H1 (cell line): ENCODE measurements at regions not wholly inside any gene's neighbourhood (a gene's known extent, or its start where the extent isn't known, plus 50 kb on each side); places are given as distances from the start of the nearest gene placed in this dataset.

Experiments
- CTCF ChIA-PET: fragments of 300-600 bp; sonication (Branson Sonifier 250); formaldehyde crosslinking; loops from one replicate; lab custom pipeline; 2021; ENCODE audit not compliant: partially characterized antibody; lab: Charles Lee
- POLR2A ChIA-PET: fragments of 300-600 bp; sonication (Branson Sonifier 250); formaldehyde crosslinking; loops from one replicate; lab custom pipeline; 2021; ENCODE audit warnings: inconsistent platforms; ENCODE audit not compliant: partially characterized antibody; lab: Charles Lee
- DNase-seq, 2 experiments: peaks; one replicate each; pipeline versions ENCODE4 v3.0.0 to v3.0.0-alpha.2; 2010 to 2022; ENCODE audit warnings: low spot score in 2 of 2, low read depth in 1 of 2, mixed read lengths in 1 of 2
- FAIRE-seq: peaks from 2 replicates; lab custom pipeline; 2011; peaks lifted over from hg19 to GRCh38; lab: Jason Lieb, UNC
- H2AFZ ChIP-seq: 2 replicates; pipeline ENCODE4 v1.8.1; 2012; ENCODE audit warnings: low read length, inconsistent platforms
- H2AK5ac ChIP-seq: 2 replicates; pipeline ENCODE4 v1.6.1; 2013; ENCODE audit warnings: low read depth, low read length
- H2BK120ac ChIP-seq: replicated peaks from 2 replicates; pipeline ENCODE3; 2013; ENCODE audit warnings: low read depth, low read length, inconsistent platforms
- H2BK12ac ChIP-seq: 2 replicates; pipeline ENCODE4 v1.6.1; 2013; ENCODE audit warnings: low read depth, low read length
- H2BK15ac ChIP-seq: 2 replicates; pipeline ENCODE4 v1.6.1; 2013; ENCODE audit warnings: low read length
- H2BK20ac ChIP-seq: 2 replicates; pipeline ENCODE4 v1.6.1; 2013; ENCODE audit warnings: low read length
- H2BK5ac ChIP-seq: 2 replicates; pipeline ENCODE4 v1.6.1; 2013; ENCODE audit warnings: low read depth, low read length
- H3K14ac ChIP-seq: 2 replicates; pipeline ENCODE4 v1.6.1; 2013; ENCODE audit warnings: inconsistent platforms; ENCODE audit not compliant: insufficient read length
- H3K18ac ChIP-seq: 2 replicates; pipeline ENCODE4 v1.6.1; 2013; ENCODE audit warnings: low read length; ENCODE audit errors: extremely low read depth
- H3K23ac ChIP-seq: 2 replicates; pipeline ENCODE4 v1.6.1; 2013; ENCODE audit warnings: inconsistent platforms; ENCODE audit not compliant: insufficient read length
- H3K23me2 ChIP-seq: 2 replicates; pipeline ENCODE4 v1.6.1; 2013; ENCODE audit warnings: low read depth, low read length
- H3K27ac ChIP-seq: 2 replicates; pipeline ENCODE4 v1.6.1; 2011; ENCODE audit warnings: low read depth, low read length, inconsistent platforms
- H3K27me3 ChIP-seq, 4 experiments: replicated peaks in 1 of 4; 1 replicate in 1 of 4; 2 replicates in 3 of 4; pipeline versions ENCODE4 v1.6.1 to v1.8.1; 2011 to 2013; ENCODE audit warnings: low read length in 3 of 4, mild to moderate bottlenecking in 3 of 4, inconsistent platforms in 2 of 4, mixed read lengths in 2 of 4, moderate library complexity in 1 of 4; ENCODE audit not compliant: control insufficient read depth in 3 of 4, insufficient read depth in 3 of 4; ENCODE audit errors: extremely low read depth in 1 of 4
- H3K36me3 ChIP-seq, 4 experiments: 2 replicates each; pipeline versions ENCODE4 v1.6.1 to v1.8.1; 2011 to 2013; ENCODE audit warnings: mild to moderate bottlenecking in 4 of 4, low read length in 3 of 4, moderate library complexity in 2 of 4, control low read depth in 1 of 4, inconsistent platforms in 1 of 4; ENCODE audit not compliant: insufficient read depth in 4 of 4, control insufficient read depth in 2 of 4
- H3K4ac ChIP-seq: replicated peaks from 2 replicates; pipeline ENCODE3; 2013; ENCODE audit warnings: low read length, low read depth, mixed read lengths, inconsistent platforms; ENCODE audit not compliant: insufficient read length
- H3K4me1 ChIP-seq, 4 experiments: replicated peaks in 1 of 4; 1 replicate in 1 of 4; 2 replicates in 3 of 4; pipeline versions ENCODE4 v1.6.1 to v1.8.1; 2011 to 2013; ENCODE audit warnings: low read length in 3 of 4, inconsistent platforms in 2 of 4, mixed read lengths in 1 of 4; ENCODE audit not compliant: insufficient read depth in 4 of 4, control insufficient read depth in 3 of 4
- H3K4me2 ChIP-seq, 2 experiments: 2 replicates each; pipeline versions ENCODE4 v1.6.1 to v1.8.1; 2011 to 2013; ENCODE audit warnings: low read depth in 2 of 2, low read length in 2 of 2, control low read depth in 1 of 2, inconsistent platforms in 1 of 2, mild to moderate bottlenecking in 1 of 2; ENCODE audit not compliant: insufficient read depth in 1 of 2
- H3K4me3 ChIP-seq, 4 experiments: fragments of 200-600, 300-600 bp in 1 of 4; sonication (generic), shearing (Covaris generic), sonication (Bioruptor Twin) in 1 of 4; 2 replicates each; pipeline versions ENCODE4 v1.5.1 to v1.8.1; 2011 to 2016; ENCODE audit warnings: low read length in 4 of 4, low read depth in 3 of 4, control low read depth in 2 of 4, inconsistent platforms in 2 of 4, mild to moderate bottlenecking in 2 of 4, mixed read lengths in 1 of 4, moderate library complexity in 1 of 4; ENCODE audit not compliant: insufficient read depth in 2 of 4; ENCODE audit errors: extremely low read depth in 1 of 4
- H3K56ac ChIP-seq: replicated peaks from 2 replicates; pipeline ENCODE3; 2013; ENCODE audit warnings: low read depth, mild to moderate bottlenecking, mixed read lengths, low read length, inconsistent platforms; ENCODE audit not compliant: insufficient read length
- H3K79me1 ChIP-seq: 2 replicates; pipeline ENCODE4 v1.6.1; 2013; ENCODE audit warnings: low read depth, low read length, control low read depth
- H3K79me2 ChIP-seq, 2 experiments: 2 replicates each; pipeline versions ENCODE4 v1.6.1 to v1.8.1; 2012 to 2013; ENCODE audit warnings: low read length in 2 of 2, mild to moderate bottlenecking in 2 of 2, inconsistent platforms in 1 of 2; ENCODE audit not compliant: insufficient read depth in 2 of 2, control insufficient read depth in 1 of 2
- H3K9ac ChIP-seq, 4 experiments: replicated peaks in 1 of 4; 1 replicate in 1 of 4; 2 replicates in 3 of 4; pipeline versions ENCODE4 v1.6.1 to v1.8.1; 2011 to 2013; ENCODE audit warnings: low read depth in 3 of 4, low read length in 3 of 4, control low read depth in 2 of 4, mild to moderate bottlenecking in 2 of 4, moderate library complexity in 2 of 4, inconsistent platforms in 1 of 4; ENCODE audit errors: extremely low read depth in 1 of 4
- H3K9me3 ChIP-seq, 2 experiments: 2 replicates each; pipeline versions ENCODE4 v1.6.1 to v1.8.1; 2012 to 2013; ENCODE audit warnings: mild to moderate bottlenecking in 2 of 2, moderate library complexity in 2 of 2, control low read depth in 1 of 2, inconsistent platforms in 1 of 2, low read depth in 1 of 2, low read length in 1 of 2, mixed read lengths in 1 of 2; ENCODE audit not compliant: insufficient read depth in 2 of 2
- H4K20me1 ChIP-seq, 2 experiments: replicated peaks in 1 of 2; 2 replicates each; pipeline versions ENCODE3 to v1.8.1; 2011 to 2013; ENCODE audit warnings: inconsistent platforms in 2 of 2, low read length in 2 of 2, mild to moderate bottlenecking in 1 of 2; ENCODE audit not compliant: insufficient read depth in 2 of 2, control insufficient read depth in 1 of 2
- H4K5ac ChIP-seq: 2 replicates; pipeline ENCODE4 v1.6.1; 2013; ENCODE audit warnings: low read length, low read depth, mixed read lengths, inconsistent platforms; ENCODE audit not compliant: insufficient read length
- H4K8ac ChIP-seq: 2 replicates; pipeline ENCODE4 v1.8.0; 2013; ENCODE audit warnings: mild to moderate bottlenecking, moderate library complexity, low read length, inconsistent platforms; ENCODE audit not compliant: insufficient read depth; ENCODE audit errors: extremely low read depth
- H4K91ac ChIP-seq: replicated peaks from 2 replicates; pipeline ENCODE3; 2013; ENCODE audit warnings: low read length, mixed read lengths, inconsistent platforms; ENCODE audit not compliant: insufficient read length
- ATF2 ChIP-seq: IDR thresholded peaks from 2 replicates; pipeline ENCODE4 v1.6.1; 2012; ENCODE audit warnings: low read length, inconsistent platforms
- CTBP2 ChIP-seq: IDR thresholded peaks from 2 replicates; pipeline ENCODE4 v1.7.0; 2011; ENCODE audit warnings: borderline replicate concordance, mild to moderate bottlenecking, moderate library complexity, mixed read lengths, low read length; ENCODE audit not compliant: insufficient read depth, insufficient read length
- HDAC2 ChIP-seq, 2 experiments: fragments of 300-600 bp in 1 of 2; sonication (generic) in 1 of 2; IDR thresholded peaks; 2 replicates each; pipeline ENCODE4 v1.6.1; 2011 to 2012; ENCODE audit warnings: low read depth in 2 of 2, low read length in 2 of 2, mild to moderate bottlenecking in 2 of 2, moderate library complexity in 2 of 2, borderline replicate concordance in 1 of 2, inconsistent platforms in 1 of 2
- KDM1A ChIP-seq: fragments of 200-600, 300-600 bp; sonication (generic); IDR thresholded peaks from 2 replicates; pipeline ENCODE4 v1.7.1; 2016; ENCODE audit warnings: mild to moderate bottlenecking, low read length, borderline replicate concordance
- POLR2AphosphoS5 ChIP-seq: IDR thresholded peaks from 2 replicates; pipeline ENCODE4 v1.6.1; 2011; ENCODE audit warnings: low read depth, low read length
- POU5F1 ChIP-seq: IDR thresholded peaks from 2 replicates; pipeline ENCODE4 v1.6.1; 2011; ENCODE audit warnings: low read depth, mild to moderate bottlenecking, low read length, moderate library complexity
- RXRA ChIP-seq: IDR thresholded peaks from 2 replicates; pipeline ENCODE4 v1.6.1; 2011; ENCODE audit warnings: low read depth, mild to moderate bottlenecking, low read length, moderate library complexity; ENCODE audit not compliant: insufficient read depth
- TBP ChIP-seq: IDR thresholded peaks from 2 replicates; pipeline ENCODE4 v1.6.1; 2011; ENCODE audit warnings: low read depth, low read length, improper control_type of control experiment
- WGBS, 2 experiments: shearing (Covaris generic) in 1 of 2; methylation state at CpG; one replicate each; pipeline versions ENCODE4 v1.1.6 to v1.1.7; 2013 to 2015; ENCODE audit warnings: low lambda C conversion rate in 2 of 2, mixed read lengths in 2 of 2, inconsistent platforms in 1 of 2, low coverage in 1 of 2, missing lambda C conversion rate in 1 of 2; ENCODE audit not compliant: insufficient replicate concordance in 2 of 2, insufficient coverage in 1 of 2, insufficient read length in 1 of 2; ENCODE audit errors: extremely low coverage in 1 of 2, missing lambda C conversion rate in 1 of 2; 5-methylcytosine and 5-hydroxymethylcytosine counted together

- H3K23ac ChIP-seq, result no peak overlapping the region
- no peak overlapping the region for H2BK15ac ChIP-seq
- 92% methylated on average over 3 of the region's 3 CpGs; no CpG with 5 or more reads in 1 of the 2 experiments for WGBS, 2 experiments
- H3K4me1 ChIP-seq, result no peaks in the 10 kb centered on the region
- no peak for FAIRE-seq
- no peak overlapping the region for H2BK120ac ChIP-seq
- no peaks in the 10 kb centered on the region; a peak in 1 of 4 replicates for H3K9me3 ChIP-seq
- H3K9ac ChIP-seq, result peak overlapping the region in 1 of 4 experiments; percentile 34; a peak in 1 of 7 replicates
- no peak overlapping the region for H3K18ac ChIP-seq
- H3K79me2 ChIP-seq, result no peaks in the 10 kb centered on the region
- no peak overlapping the region for H3K4ac ChIP-seq
- H4K91ac ChIP-seq, result no peak overlapping the region
- POLR2A ChIA-PET, result no interaction called here
- CTCF ChIA-PET, result interaction anchor here (0.7 to 2.7 kb wide), 4 partner anchors 9 to 54 kb away, joined by 3 to 10 read pairs (median 8); no protein-coding TSS in a partner anchor
- no peaks in the 10 kb centered on the region for H3K23me2 ChIP-seq
- H2AK5ac ChIP-seq, result no peak overlapping the region
- no peak overlapping the region for H4K8ac ChIP-seq
- no peak overlapping the region for H2BK20ac ChIP-seq
- no peak for DNase-seq
- no peak overlapping the region for H3K14ac ChIP-seq
- H3K36me3 ChIP-seq, result no peaks in the 10 kb centered on the region
- no peak overlapping the region for H3K56ac ChIP-seq
- H4K20me1 ChIP-seq, result no peaks in the 10 kb centered on the region
- H3K4me2 ChIP-seq, result no peak overlapping the region
- H2AFZ ChIP-seq, result no peak overlapping the region
- H2BK5ac ChIP-seq, result no peak overlapping the region
- H4K5ac ChIP-seq, result no peak overlapping the region
- no peak overlapping the region for H3K27ac ChIP-seq
- no peak overlapping the region for H2BK12ac ChIP-seq
- H3K27me3 ChIP-seq, result peaks cover 0 to 1% (median 0%) of the 10 kb centered on the region in 4 experiments; a peak in 1 of 7 replicates
- H3K79me1 ChIP-seq, result no peaks in the 10 kb centered on the region
- H3K4me3 ChIP-seq, result no peak overlapping the region
- TF ChIP-seq RXRA (no peak), TBP (no peak), ATF2 (no peak), POLR2AphosphoS5 (no peak), HDAC2 (IDR thresholded peaks at IDR 0.05; ENCODE audit: borderline replicate concordance in 1 of 2, low read depth in 2 of 2, low read length in 2 of 2) (no peak), POU5F1 (no peak), CTBP2 (no peak), KDM1A (no peak)
Observed at GRCh38 chr4:138925495-138925894, 90.1 kb upstream of the NOCT start.
